T-helper 2 cell treated with Interferon-gamma antibody and Interleukin-4, amounts not matched to agents 100 ng/mL and 5 ng/mL, for 36 hours (primary cell): ENCODE measurements at regions not wholly inside any gene's neighbourhood (a gene's known extent, or its start where the extent isn't known, plus 50 kb on each side); places are given as distances from the start of the nearest gene placed in this dataset.

Source experiments
- intact Hi-C: fragments of 100-400 bp; cut with micrococcal nuclease; formaldehyde crosslinking; loops from one replicate; pipeline ENCODE4 v1.15.1; 2023

- intact Hi-C loops = no loop called here
These were observed 764.6 kb upstream of the ZEB2 start for GRCh38 chr2:145284551-145284950.

DNA sequence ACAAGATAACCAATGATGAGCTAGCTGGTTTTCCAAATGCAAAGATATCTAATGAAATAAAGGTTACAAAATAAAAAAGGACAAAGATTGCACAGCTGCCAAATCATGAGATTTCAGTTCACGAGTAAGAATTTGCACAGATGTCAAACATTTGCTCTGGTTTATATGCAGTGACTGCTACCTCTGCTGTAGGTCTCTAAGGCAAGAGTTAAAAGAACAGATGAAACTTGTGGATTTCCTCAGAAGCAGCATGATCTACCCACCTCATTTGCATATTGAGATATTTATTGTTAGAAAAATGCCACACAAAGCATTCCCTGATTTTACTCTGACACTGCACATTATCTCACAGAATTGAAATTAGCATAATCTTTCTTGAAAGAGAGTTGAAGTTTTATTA is 763.2 kb upstream of the ZEB2 start:
- intact Hi-C loops = no loop called here

DNA sequence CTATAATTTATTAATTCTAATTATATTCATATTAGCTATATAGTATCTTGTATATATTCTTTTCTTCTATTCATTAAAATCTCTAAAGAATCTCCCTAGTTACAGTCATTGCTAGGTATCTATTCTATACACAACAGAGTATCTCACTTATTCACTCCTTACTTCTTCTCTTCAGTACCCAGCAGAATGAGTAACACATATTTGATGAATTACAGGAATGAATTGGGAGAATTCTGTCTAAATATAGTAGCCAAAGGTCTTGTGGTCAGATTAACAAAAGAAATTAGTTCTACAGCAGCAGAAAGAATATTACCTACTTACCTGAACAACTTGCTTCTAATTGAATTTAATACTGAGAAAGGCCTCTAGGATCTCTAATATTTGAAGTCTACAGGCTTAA is 758.0 kb upstream of the ZEB2 start:
- intact Hi-C loops = no loop called here

GRCh38 chr2:145273840-145274239 is 753.9 kb upstream of the ZEB2 start:
- intact Hi-C loops = no loop called here

DNA sequence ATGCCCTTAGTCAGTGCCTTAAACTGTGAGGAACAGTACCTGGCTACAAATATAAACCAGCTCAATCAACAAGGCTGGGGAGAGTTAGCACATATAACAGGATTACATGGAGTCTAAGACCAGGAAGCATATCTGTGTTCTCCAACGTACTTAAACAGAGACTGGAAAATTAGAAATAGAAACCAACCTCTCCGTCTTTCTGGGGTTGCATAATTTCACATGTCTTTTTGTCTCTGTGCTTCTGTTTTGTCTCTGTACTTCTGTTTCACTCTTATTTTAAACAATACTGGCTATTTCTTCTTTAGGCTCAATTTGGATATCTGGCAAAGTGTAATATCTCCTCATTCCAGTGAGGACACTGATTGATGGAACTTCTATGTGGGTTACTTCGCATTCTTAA is 749.0 kb upstream of the ZEB2 start:
- intact Hi-C loops = no loop called here

DNA sequence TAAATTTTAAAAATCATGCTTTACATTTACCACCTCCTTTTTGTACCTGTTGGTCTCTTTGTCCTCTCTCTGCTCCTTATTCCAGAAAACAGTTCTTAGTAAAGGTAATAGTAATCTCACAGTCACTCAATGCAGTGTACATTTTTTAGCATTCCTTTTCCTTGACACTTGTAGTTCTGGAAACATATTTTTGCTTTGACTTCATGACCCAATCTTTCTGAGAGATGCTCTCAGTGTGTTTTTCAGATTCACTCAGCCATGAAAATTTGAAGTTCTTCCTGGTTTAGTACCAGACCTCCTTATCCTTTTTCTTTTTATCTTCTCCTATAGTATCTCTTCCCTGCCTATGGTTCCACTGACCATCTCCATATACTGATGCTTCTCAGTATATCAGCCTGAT is 747.5 kb upstream of the ZEB2 start:
- intact Hi-C loops = no loop called here

DNA sequence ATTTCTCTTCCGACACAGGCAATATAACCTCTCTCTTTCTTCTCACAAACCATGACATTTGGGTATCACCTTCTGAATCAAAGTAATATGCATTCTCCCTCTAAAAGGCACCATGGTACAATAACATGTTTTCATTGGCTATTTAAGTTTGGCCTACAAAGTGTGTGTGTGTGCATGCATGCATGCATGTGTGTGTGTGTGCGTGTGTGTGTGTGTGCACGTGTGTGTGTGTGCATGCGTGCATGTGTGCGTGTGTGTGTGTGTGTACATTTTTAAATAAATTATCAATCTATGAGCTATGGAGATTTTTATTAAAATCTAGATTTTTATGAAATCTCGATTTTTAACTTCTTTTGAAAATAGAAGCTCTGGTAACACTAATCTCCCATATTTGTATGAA is 745.3 kb upstream of the ZEB2 start:
- intact Hi-C loops = no loop called here

DNA sequence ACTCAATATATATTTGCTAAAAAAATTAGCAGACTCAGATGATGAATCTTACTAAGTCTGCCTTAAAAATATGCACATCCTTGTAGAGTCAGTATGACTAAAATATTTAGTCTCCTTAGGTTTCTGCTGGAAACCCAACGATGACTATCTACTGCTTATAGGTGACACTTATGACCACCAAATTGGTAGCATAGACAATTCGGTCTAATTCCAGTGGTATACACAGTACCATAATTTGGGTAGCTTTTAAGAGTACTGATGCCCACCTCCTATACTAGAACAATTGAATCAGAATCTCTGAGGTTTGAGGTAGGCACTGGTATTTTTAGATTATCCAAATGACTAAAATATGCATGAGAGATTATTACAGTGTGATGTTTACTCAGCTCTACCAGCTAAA is 740.8 kb upstream of the ZEB2 start:
- intact Hi-C loops = no loop called here

DNA sequence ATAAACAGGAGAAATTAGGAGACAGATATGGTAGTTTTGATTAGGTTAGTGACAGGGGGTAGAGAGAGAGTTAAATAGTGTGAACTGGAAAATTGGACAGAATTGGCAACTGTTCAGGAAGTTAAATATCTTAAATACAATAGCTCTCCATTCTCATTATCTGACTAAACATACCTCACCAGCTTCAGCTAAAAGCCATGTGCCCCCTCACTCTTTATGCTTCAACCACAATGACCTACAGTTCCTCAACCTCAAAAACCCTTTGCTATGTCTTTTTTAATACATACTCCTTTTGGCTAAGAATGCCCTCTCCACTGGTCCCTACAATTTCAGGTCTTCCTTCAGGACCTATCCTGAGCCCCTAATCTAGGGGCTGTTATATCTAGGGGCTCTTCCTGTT is 740.2 kb upstream of the ZEB2 start:
- intact Hi-C loops = no loop called here

DNA sequence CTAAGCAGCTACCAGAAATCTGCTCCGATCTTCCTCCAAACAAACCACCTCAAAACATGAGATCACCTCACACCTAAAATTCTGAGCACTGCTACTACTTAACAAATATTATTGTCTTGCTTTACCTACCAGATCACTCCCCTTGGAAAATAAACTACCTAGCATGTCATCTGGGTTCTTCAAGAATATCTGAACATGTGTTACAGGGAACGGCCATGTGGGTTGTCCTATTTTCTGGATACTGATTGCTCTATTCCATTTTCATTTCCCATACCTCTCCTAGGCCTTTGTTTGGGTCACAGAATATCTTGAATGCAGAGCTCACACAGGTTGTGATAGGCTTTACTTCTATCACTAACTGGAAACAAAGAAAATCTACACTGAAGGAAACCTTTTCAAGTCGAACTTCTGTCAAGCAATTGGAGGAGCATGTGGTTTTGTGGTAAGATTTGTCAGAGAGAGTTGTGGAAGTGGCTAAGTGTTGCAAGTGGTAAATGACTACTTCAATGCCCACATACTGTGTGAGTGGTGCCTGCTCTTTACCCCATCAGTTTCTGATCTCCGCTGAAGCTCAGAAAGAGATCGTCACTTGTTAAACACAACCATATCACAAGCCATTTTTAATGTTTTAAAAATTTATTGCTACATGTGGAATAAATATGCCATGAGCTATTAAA is 739.1 kb upstream of the ZEB2 start:
- intact Hi-C loops = loop anchor here (1.0 kb wide), 2 partner anchors 64 to 152 kb away; no protein-coding TSS in a partner anchor

DNA sequence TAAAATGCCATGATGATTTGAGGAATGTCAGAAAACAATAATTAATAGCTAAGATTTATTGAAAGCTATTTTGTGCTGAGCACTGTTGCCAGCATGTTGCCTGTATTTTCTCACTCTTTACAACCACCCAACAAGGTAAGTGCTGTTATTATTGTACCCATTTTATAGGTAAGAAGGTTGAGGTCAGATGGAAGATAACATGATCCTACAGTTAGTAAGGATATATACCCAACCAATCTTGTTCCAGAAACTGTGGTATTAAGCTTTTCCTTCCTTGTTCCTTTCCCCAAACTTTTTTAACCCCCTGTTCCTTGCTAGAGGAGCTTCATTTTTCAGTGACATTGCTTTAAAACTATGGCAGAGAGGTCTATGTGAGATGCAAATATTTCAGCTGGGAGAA is 738.0 kb upstream of the ZEB2 start:
- intact Hi-C loops = no loop called here

DNA sequence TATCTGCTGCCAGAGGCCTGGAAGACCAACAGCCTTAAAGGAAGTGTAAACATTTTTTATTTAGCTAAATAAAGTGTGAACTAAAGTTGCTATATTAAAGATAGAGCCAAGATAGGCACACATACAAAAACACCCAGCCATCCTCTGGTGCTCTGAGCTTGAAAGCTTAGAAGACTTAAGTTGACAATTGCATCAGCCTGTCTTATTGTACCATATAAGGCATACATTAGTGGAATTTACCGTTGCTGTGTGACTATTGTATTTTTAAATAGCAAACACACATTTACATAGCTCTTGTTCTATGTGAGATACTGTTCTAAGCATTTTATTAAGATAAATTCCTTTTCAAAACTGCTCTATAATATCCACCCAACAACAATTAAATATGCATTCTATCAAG is 736.6 kb upstream of the ZEB2 start:
- intact Hi-C loops = no loop called here

GRCh38 chr2:145254291-145254690 is 734.4 kb upstream of the ZEB2 start:
- intact Hi-C loops = no loop called here

DNA sequence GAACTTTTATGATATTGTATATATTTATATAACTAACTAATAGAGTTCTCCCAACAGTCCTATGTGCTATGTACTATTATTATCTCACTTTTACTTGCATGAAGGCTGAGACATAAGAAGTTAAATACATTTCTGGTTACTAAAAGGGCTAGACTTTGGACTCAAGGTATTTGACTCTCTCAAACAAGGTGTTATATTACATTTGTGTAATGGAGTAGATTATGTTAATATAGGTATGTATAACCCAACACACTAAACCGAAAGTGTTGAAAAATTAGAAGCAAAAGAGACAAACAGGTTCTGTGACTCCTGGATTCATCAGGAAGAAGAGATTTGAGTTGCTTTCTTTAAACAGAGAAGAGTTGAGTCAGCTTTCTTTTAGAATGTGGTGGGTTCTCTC is 733.6 kb upstream of the ZEB2 start:
- intact Hi-C loops = no loop called here

GRCh38 chr2:145245268-145245870 is 725.5 kb upstream of the ZEB2 start:
- intact Hi-C loops = no loop called here

DNA sequence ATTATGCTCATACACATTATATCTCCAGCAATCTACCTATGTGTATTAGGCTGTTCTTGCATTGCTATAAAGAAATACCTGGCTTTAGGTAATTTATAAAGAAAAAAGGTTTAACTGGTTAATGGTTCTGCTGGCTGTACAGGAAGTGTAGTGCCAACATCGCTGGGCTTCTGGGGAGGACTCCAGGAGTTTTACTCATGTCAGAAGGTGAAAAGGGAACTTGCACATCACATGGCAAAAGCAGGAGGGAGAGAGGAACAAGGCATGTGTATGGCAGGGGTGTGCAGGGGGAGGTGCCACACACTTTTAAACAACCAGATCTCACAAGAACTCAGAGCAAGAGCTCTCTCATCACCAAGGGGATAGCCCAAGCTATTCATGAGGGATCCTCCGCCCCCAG is 715.4 kb upstream of the ZEB2 start:
- intact Hi-C loops = no loop called here

DNA sequence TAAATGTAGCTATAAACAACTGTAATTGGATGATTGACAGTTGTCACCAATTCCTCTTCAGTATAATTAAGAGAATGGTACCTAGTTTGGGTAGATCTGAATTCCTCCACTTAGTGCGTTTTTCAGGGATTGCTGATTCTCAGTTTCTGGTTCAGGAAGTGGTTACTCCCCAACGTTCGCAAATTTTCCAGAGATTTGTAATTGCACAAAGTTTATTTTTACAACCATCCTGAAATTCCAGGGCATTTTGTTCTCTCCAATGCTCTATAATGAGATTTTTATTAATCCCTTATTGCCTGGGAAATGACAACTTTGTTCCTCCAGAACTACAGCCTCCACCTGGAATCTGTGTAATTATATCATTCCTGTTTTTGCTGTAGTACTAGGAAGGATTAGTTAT is 710.6 kb upstream of the ZEB2 start:
- intact Hi-C loops = no loop called here

DNA sequence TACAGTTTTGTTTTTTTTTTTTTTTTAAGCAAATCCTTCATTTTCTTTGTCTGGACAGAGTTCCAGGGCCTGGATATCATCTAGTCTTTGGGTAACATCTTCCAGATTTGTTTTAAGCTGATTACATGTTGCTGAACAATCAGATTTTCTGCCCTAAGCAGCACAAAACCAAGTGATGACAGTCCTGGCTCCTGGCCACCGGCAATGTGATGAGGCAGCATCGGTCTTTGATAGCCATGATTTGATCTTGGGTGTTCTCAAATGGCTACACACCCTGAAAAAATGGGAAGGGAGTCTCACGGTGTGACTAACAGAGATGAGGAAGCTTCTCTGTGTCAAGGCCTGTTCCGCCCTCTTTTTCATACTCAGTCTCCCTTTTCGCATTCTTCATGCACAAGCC is 708.6 kb upstream of the ZEB2 start:
- intact Hi-C loops = no loop called here

GRCh38 chr2:145226901-145227300 is 707.0 kb upstream of the ZEB2 start:
- intact Hi-C loops = no loop called here

GRCh38 chr2:145221516-145221915 is 701.6 kb upstream of the ZEB2 start:
- intact Hi-C loops = no loop called here

- intact Hi-C loops = no loop called here
These were observed 701.1 kb upstream of the ZEB2 start for GRCh38 chr2:145221032-145221431.

DNA sequence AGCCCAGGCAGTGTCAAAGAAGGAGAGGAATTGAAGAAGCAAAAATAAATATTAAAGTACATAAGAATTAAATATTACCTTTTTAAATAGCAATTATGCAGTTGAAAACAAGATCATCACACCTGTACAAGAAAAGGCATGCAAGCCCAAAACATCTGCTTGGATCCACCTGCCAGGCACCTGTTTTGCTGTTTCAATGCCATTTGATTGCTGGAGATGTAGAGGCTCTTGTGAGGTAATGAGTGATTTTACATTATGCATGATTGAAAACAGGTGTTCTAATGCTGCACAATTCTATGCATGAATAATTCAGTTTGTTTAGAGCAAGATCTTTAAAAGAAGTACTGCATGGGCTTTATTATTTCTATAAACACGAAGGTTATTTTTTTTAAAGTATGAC is 700.6 kb upstream of the ZEB2 start:
- intact Hi-C loops = no loop called here

GRCh38 chr2:145207884-145208283 is 688.0 kb upstream of the ZEB2 start:
- intact Hi-C loops = no loop called here
